ENCODE measurements at regions not wholly inside any gene's neighbourhood (a gene's known extent, or its start where the extent isn't known, plus 50 kb on each side); places are given as distances from the start of the nearest gene placed in this dataset.

GRCh38 chr2:48849770-48850169, 94.2 kb upstream of the LHCGR start:
- H3K27me3 Mint-ChIP-seq (ENCODE audit: low read depth), result no peaks in the 10 kb centered on the region
- no peak overlapping the region for H3K14ac ChIP-seq (ENCODE audit: insufficient read depth, low read length)
- no CpG with 5 or more reads among the region's 5 CpGs for WGBS (ENCODE audit: extremely low coverage, insufficient read length, low lambda C conversion rate)

More at GRCh38 chr2:48849770-48850169, 94.2 kb upstream of the LHCGR start:
- Histone ChIP-seq H4K20me1 (ENCODE audit: control insufficient read depth, insufficient read depth, insufficient read length) (no peaks in the 10 kb centered on the region), H2AK5ac (ENCODE audit: insufficient read length, low read length) (no peak overlapping the region), H2BK5ac (ENCODE audit: insufficient read length, low read length) (no peak overlapping the region), H3K23me2 (ENCODE audit: insufficient read length, low read depth, low read length, poor library complexity, severe bottlenecking) (no peaks in the 10 kb centered on the region), H4K91ac (ENCODE audit: insufficient read length, low read depth, low read length) (no peak overlapping the region), H3K23ac (ENCODE audit: insufficient read length, low read depth, low read length) (no peak overlapping the region), H2BK12ac (ENCODE audit: insufficient read length, low read depth, low read length) (no peak overlapping the region), H3K9ac (ENCODE audit: extremely low read depth, insufficient read length, low read length) (no peak overlapping the region), H2AFZ (ENCODE audit: low read length) (no peak overlapping the region), H2BK120ac (ENCODE audit: low read depth, low read length, poor library complexity, severe bottlenecking) (no peak overlapping the region), H4K5ac (ENCODE audit: insufficient read length, low read depth, low read length) (no peak overlapping the region), H3K4me1 (ENCODE audit: insufficient read depth, low read length) (no peaks in the 10 kb centered on the region), H3K18ac (ENCODE audit: insufficient read length, low read depth, low read length) (no peak overlapping the region), H4K8ac (replicated peaks; ENCODE audit: insufficient read length, low read depth, low read length) (no peak overlapping the region), H3T11ph (ENCODE audit: low read length) (no peak overlapping the region), H3K4me2 (ENCODE audit: insufficient read depth, insufficient read length, low read length) (no peak overlapping the region), H3K4ac (ENCODE audit: low read depth, low read length) (no peak overlapping the region), H3K56ac (ENCODE audit: insufficient read length, low read depth, low read length) (no peak overlapping the region), H3K27me3 (ENCODE audit: insufficient read depth, low read length) (no peaks in the 10 kb centered on the region), H3K27ac (ENCODE audit: insufficient read length, low read depth, low read length) (no peak overlapping the region), H3K79me2 (ENCODE audit: insufficient read depth, low read length) (no peaks in the 10 kb centered on the region), H3K9me3 (ENCODE audit: control insufficient read depth, low read depth, low read length) (no peaks in the 10 kb centered on the region), H3K79me1 (ENCODE audit: insufficient read depth, low read depth, low read length, poor library complexity, severe bottlenecking) (no peaks in the 10 kb centered on the region), H2BK20ac (ENCODE audit: low read depth, low read length, poor library complexity, severe bottlenecking) (no peak overlapping the region), H2BK15ac (ENCODE audit: low read depth, low read length) (no peak overlapping the region)
- Mint-ChIP-seq H3K9me3 (no peaks in the 10 kb centered on the region), H3K4me1 (no peaks in the 10 kb centered on the region), H3K36me3 (ENCODE audit: insufficient read depth in 1 of 3, low read depth in 3 of 3) (no peaks in the 10 kb centered on the region; a peak in 2 of 7 replicates), H3K27ac (no peak overlapping the region), H3K4me3 (no peak overlapping the region)
- TF ChIP-seq, protein P1, sequence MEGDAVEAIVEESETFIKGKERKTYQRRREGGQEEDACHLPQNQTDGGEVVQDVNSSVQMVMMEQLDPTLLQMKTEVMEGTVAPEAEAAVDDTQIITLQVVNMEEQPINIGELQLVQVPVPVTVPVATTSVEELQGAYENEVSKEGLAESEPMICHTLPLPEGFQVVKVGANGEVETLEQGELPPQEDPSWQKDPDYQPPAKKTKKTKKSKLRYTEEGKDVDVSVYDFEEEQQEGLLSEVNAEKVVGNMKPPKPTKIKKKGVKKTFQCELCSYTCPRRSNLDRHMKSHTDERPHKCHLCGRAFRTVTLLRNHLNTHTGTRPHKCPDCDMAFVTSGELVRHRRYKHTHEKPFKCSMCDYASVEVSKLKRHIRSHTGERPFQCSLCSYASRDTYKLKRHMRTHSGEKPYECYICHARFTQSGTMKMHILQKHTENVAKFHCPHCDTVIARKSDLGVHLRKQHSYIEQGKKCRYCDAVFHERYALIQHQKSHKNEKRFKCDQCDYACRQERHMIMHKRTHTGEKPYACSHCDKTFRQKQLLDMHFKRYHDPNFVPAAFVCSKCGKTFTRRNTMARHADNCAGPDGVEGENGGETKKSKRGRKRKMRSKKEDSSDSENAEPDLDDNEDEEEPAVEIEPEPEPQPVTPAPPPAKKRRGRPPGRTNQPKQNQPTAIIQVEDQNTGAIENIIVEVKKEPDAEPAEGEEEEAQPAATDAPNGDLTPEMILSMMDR (conservative IDR thresholded peaks at IDR 0.05), result no peak
- DNase-seq, result no peak
